ENCODE measurements at regions not wholly inside any gene's neighbourhood (a gene's known extent, or its start where the extent isn't known, plus 50 kb on each side); places are given as distances from the start of the nearest gene placed in this dataset.

DNA sequence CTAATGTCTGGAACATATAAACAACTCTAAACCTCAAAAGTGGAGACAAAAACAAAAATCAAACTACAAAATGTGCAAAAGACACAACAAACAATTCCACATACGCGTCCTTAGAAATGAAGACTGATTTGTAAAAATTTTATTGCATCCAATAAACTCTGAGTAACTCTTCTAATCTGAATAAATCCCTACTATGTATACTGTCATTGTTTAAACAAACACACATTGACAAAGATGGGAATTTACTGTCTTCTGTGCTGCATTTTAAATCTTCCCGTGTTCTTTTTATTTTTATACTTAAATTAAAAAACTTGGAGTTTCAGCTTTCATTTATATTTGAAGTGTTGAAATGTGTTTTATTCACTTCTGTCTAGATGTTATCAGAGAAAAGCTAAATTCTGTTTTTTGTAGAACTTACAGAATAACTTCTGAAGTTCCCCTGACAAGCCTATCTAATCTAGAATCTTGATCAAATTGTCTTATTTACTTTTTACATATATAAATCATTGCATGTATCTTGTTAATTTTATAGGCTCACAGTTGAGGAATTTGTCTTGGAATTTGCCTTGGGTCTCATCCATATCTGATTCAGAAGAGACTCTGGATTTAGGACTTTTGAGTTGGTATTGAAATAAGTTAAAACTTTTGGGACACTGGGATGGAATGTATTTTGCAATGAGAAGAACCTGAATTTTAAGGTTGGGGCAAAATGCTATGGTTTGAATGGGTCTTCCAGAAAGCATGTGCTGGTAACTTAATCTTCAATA is 2064.4 kb upstream of the C9orf72 start:
- TF ChIP-seq, protein P1, sequence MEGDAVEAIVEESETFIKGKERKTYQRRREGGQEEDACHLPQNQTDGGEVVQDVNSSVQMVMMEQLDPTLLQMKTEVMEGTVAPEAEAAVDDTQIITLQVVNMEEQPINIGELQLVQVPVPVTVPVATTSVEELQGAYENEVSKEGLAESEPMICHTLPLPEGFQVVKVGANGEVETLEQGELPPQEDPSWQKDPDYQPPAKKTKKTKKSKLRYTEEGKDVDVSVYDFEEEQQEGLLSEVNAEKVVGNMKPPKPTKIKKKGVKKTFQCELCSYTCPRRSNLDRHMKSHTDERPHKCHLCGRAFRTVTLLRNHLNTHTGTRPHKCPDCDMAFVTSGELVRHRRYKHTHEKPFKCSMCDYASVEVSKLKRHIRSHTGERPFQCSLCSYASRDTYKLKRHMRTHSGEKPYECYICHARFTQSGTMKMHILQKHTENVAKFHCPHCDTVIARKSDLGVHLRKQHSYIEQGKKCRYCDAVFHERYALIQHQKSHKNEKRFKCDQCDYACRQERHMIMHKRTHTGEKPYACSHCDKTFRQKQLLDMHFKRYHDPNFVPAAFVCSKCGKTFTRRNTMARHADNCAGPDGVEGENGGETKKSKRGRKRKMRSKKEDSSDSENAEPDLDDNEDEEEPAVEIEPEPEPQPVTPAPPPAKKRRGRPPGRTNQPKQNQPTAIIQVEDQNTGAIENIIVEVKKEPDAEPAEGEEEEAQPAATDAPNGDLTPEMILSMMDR (IDR thresholded peaks at IDR 0.05 in 2 of 3, conservative IDR thresholded peaks at IDR 0.05 in 1 of 3; ENCODE audit: borderline replicate concordance in 1 of 3, insufficient read depth in 1 of 3, low read depth in 2 of 3, low read length in 2 of 3): no peak
- TF ChIP-seq, protein P2, sequence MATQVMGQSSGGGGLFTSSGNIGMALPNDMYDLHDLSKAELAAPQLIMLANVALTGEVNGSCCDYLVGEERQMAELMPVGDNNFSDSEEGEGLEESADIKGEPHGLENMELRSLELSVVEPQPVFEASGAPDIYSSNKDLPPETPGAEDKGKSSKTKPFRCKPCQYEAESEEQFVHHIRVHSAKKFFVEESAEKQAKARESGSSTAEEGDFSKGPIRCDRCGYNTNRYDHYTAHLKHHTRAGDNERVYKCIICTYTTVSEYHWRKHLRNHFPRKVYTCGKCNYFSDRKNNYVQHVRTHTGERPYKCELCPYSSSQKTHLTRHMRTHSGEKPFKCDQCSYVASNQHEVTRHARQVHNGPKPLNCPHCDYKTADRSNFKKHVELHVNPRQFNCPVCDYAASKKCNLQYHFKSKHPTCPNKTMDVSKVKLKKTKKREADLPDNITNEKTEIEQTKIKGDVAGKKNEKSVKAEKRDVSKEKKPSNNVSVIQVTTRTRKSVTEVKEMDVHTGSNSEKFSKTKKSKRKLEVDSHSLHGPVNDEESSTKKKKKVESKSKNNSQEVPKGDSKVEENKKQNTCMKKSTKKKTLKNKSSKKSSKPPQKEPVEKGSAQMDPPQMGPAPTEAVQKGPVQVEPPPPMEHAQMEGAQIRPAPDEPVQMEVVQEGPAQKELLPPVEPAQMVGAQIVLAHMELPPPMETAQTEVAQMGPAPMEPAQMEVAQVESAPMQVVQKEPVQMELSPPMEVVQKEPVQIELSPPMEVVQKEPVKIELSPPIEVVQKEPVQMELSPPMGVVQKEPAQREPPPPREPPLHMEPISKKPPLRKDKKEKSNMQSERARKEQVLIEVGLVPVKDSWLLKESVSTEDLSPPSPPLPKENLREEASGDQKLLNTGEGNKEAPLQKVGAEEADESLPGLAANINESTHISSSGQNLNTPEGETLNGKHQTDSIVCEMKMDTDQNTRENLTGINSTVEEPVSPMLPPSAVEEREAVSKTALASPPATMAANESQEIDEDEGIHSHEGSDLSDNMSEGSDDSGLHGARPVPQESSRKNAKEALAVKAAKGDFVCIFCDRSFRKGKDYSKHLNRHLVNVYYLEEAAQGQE (IDR thresholded peaks at IDR 0.05; ENCODE audit: low read depth): no peak
- TF ChIP-seq POLR2A (IDR thresholded peaks at IDR 0.05; ENCODE audit: borderline replicate concordance, extremely low read depth, insufficient read depth, insufficient read length) (no peak), EZH2 (IDR thresholded peaks at IDR 0.05) (no peak), ZNF274 (IDR thresholded peaks at IDR 0.05; ENCODE audit: low read depth, low read length) (no peak), JUND (IDR thresholded peaks at IDR 0.05) (no peak), EZH2phosphoT487 (IDR thresholded peaks at IDR 0.05; ENCODE audit: borderline replicate concordance) (no peak), FOSL1 (IDR thresholded peaks at IDR 0.05; ENCODE audit: low read depth) (no peak), SRF (IDR thresholded peaks at IDR 0.05; ENCODE audit: low read depth) (no peak)
